Keratinocyte (primary cell): ENCODE measurements at regions not wholly inside any gene's neighbourhood (a gene's known extent, or its start where the extent isn't known, plus 50 kb on each side); places are given as distances from the start of the nearest gene placed in this dataset.
A peak's percentile ranks its signal among the peaks of the same experiment; 100 is the strongest.

Experiments
- DNase-seq: peaks from one replicate; pipeline ENCODE4 v3.0.0-alpha.2; 2011; ENCODE audit warnings: low read depth, missing footprints, low spot score
- FAIRE-seq: peaks from 2 replicates; lab custom pipeline; 2011; peaks lifted over from hg19 to GRCh38; lab: Jason Lieb, UNC
- H2AFZ ChIP-seq: 2 replicates; pipeline ENCODE4 v1.6.0; 2012; ENCODE audit warnings: low read length, control low read depth, inconsistent platforms; ENCODE audit not compliant: control insufficient read depth
- H3K27ac ChIP-seq: 2 replicates; pipeline ENCODE4 v1.5.1; 2011; ENCODE audit warnings: low read length; ENCODE audit not compliant: control insufficient read depth, insufficient read depth
- H3K27me3 ChIP-seq: 3 replicates; pipeline ENCODE4 v1.6.0; 2011; ENCODE audit warnings: low read length; ENCODE audit not compliant: control insufficient read depth, insufficient read depth; ENCODE audit errors: extremely low read depth
- H3K36me3 ChIP-seq, 2 experiments: 2 replicates in 1 of 2; 3 replicates in 1 of 2; pipeline ENCODE4 v1.5.1; 2011; ENCODE audit warnings: low read length in 2 of 2, mild to moderate bottlenecking in 1 of 2; ENCODE audit not compliant: control insufficient read depth in 2 of 2, insufficient read depth in 2 of 2; ENCODE audit errors: extremely low read depth in 1 of 2
- H3K4me1 ChIP-seq: 3 replicates; pipeline ENCODE4 v1.5.1; 2011; ENCODE audit warnings: low read length; ENCODE audit not compliant: control insufficient read depth, insufficient read depth; ENCODE audit errors: extremely low read depth
- H3K4me2 ChIP-seq: 3 replicates; pipeline ENCODE4 v1.6.0; 2011; ENCODE audit warnings: low read depth, low read length; ENCODE audit not compliant: control insufficient read depth, insufficient read depth; ENCODE audit errors: extremely low read depth
- H3K4me3 ChIP-seq, 3 experiments: fragments of 200-600 bp in 1 of 3; sonication (generic) in 1 of 3; 2 replicates in 2 of 3; 3 replicates in 1 of 3; pipeline ENCODE4 v1.5.1; 2011 to 2016; ENCODE audit warnings: low read length in 3 of 3, mild to moderate bottlenecking in 3 of 3, control low read depth in 2 of 3, inconsistent platforms in 1 of 3, low read depth in 1 of 3, mixed read lengths in 1 of 3, mixed run types in 1 of 3, moderate library complexity in 1 of 3; ENCODE audit not compliant: control insufficient read depth in 2 of 3, insufficient read depth in 2 of 3; ENCODE audit errors: extremely low read depth in 1 of 3
- H3K79me2 ChIP-seq: 2 replicates; pipeline ENCODE4 v1.6.0; 2012; ENCODE audit warnings: low read length; ENCODE audit not compliant: control insufficient read depth, insufficient read depth
- H3K9ac ChIP-seq: 3 replicates; pipeline ENCODE4 v1.6.0; 2011; ENCODE audit warnings: low read length; ENCODE audit not compliant: control insufficient read depth, insufficient read depth; ENCODE audit errors: extremely low read depth
- H3K9me1 ChIP-seq: 3 replicates; pipeline ENCODE4 v1.6.0; 2011; ENCODE audit warnings: low read length; ENCODE audit not compliant: control insufficient read depth, insufficient read depth; ENCODE audit errors: extremely low read depth
- H3K9me3 ChIP-seq: 2 replicates; pipeline ENCODE4 v1.5.1; 2012; ENCODE audit warnings: low read depth, low read length; ENCODE audit not compliant: control insufficient read depth
- H4K20me1 ChIP-seq: 3 replicates; pipeline ENCODE4 v1.6.0; 2011; ENCODE audit warnings: low read length; ENCODE audit not compliant: control insufficient read depth, insufficient read depth; ENCODE audit errors: extremely low read depth
- CTCF ChIP-seq, 3 experiments: IDR thresholded peaks in 1 of 3; conservative IDR thresholded peaks in 1 of 3; optimal IDR thresholded peaks in 1 of 3; 2 replicates in 2 of 3; 3 replicates in 1 of 3; pipeline versions ENCODE3 to v1.5.1; 2011; ENCODE audit warnings: low read length in 3 of 3, mild to moderate bottlenecking in 3 of 3, moderate library complexity in 2 of 3, control low read depth in 1 of 3, inconsistent platforms in 1 of 3; ENCODE audit not compliant: insufficient read depth in 2 of 3; ENCODE audit errors: extremely low read depth in 1 of 3
- EZH2 ChIP-seq: IDR thresholded peaks from one replicate; pipeline ENCODE4 v1.6.1; 2012; ENCODE audit warnings: inconsistent platforms, mild to moderate bottlenecking, low read length, moderate library complexity
- dilution Hi-C: fragments of 300-500 bp; cut with MboI; formaldehyde crosslinking; loops from one replicate; pipeline ENCODE4 v1.7.0; 2020; ENCODE audit warnings: low sequenced_read_pairs; ENCODE audit not compliant: extremely low pct_ligation_motif_present

DNA sequence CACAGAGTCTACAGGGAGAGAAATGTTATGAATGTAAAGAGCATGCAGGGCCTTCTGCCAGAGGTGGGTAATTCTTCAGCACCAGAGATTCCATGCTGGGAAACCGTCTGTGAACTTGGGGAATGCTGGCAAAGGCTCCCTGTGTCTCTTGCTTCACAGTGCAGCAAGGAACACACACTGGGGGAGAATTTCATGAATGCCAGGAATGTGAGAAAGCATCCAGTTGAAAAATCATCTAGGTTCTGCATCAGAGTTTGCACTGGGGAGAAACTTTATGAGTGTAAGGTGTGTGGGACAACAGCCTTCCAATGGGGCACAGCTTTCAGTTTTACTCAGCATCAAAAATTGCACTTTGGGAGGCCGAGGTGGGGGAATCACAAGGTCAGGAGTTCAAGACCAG, 224.3 kb upstream of the IGFBP3 start:
- H3K4me1 ChIP-seq = peaks cover 5% of the 10 kb centered on the region
- no peak overlapping the region for H3K4me3 ChIP-seq
- H3K9me3 ChIP-seq = no peaks in the 10 kb centered on the region
- peak; percentile 64 for DNase-seq
- H2AFZ ChIP-seq = no peak overlapping the region
- TF ChIP-seq CTCF (optimal IDR thresholded peaks at IDR 0.05 in 1 of 3, IDR thresholded peaks at IDR 0.05 in 1 of 3, conservative IDR thresholded peaks at IDR 0.05 in 1 of 3; ENCODE audit: extremely low read depth in 1 of 3, insufficient read depth in 2 of 3, low read length in 3 of 3) (no peak), EZH2 (no peak)
- no peak overlapping the region for H3K4me2 ChIP-seq
- no peak overlapping the region for H3K27ac ChIP-seq
- dilution Hi-C loops = no loop called here
- H3K9me1 ChIP-seq = no peaks in the 10 kb centered on the region
- H4K20me1 ChIP-seq = no peaks in the 10 kb centered on the region
- FAIRE-seq = peak; percentile 89
- no peaks in the 10 kb centered on the region for H3K79me2 ChIP-seq
- H3K9ac ChIP-seq = no peak overlapping the region
- H3K36me3 ChIP-seq = no peaks in the 10 kb centered on the region
- no peaks in the 10 kb centered on the region for H3K27me3 ChIP-seq

- FAIRE-seq = no peak
- H3K4me2 ChIP-seq = no peak overlapping the region
- no peaks in the 10 kb centered on the region for H3K79me2 ChIP-seq
- dilution Hi-C loops = no loop called here
- no peaks in the 10 kb centered on the region for H3K9me3 ChIP-seq
- no peaks in the 10 kb centered on the region for H3K27me3 ChIP-seq
- no peak overlapping the region for H2AFZ ChIP-seq
- no peak overlapping the region for H3K9ac ChIP-seq
- H3K4me1 ChIP-seq = peaks cover 5% of the 10 kb centered on the region
- no peak overlapping the region for H3K27ac ChIP-seq
- H3K4me3 ChIP-seq = no peak overlapping the region
- no peaks in the 10 kb centered on the region for H4K20me1 ChIP-seq
- no peaks in the 10 kb centered on the region for H3K9me1 ChIP-seq
- TF ChIP-seq CTCF (optimal IDR thresholded peaks at IDR 0.05 in 1 of 3, IDR thresholded peaks at IDR 0.05 in 1 of 3, conservative IDR thresholded peaks at IDR 0.05 in 1 of 3; ENCODE audit: extremely low read depth in 1 of 3, insufficient read depth in 2 of 3, low read length in 3 of 3) = no peak
- TF ChIP-seq EZH2 = no peak
- H3K36me3 ChIP-seq = no peaks in the 10 kb centered on the region
- DNase-seq = no peak
Measured at GRCh38 chr7:46143949-46144917, 223.2 kb upstream of the IGFBP3 start.
